ENCODE measurements at regions not wholly inside any gene's neighbourhood (a gene's known extent, or its start where the extent isn't known, plus 50 kb on each side); places are given as distances from the start of the nearest gene placed in this dataset.

GRCh38 chr1:5455651-5456050, 536.6 kb downstream of the NPHP4 start:
- ATAC-seq (no peak), DNase-seq (no peak)
- Mint-ChIP-seq H3K4me3 (no peak overlapping the region), H3K4me1 (ENCODE audit: low read depth) (no peaks in the 10 kb centered on the region), H3K9me3 (no peaks in the 10 kb centered on the region), H3K27me3 (ENCODE audit: low read depth) (peaks cover 4% of the 10 kb centered on the region), H3K36me3 (ENCODE audit: insufficient read depth) (no peaks in the 10 kb centered on the region)

GRCh38 chr1:5455056-5455455, 537.2 kb downstream of the NPHP4 start:
- ATAC-seq (no peak), DNase-seq (no peak)
- Mint-ChIP-seq H3K9me3 (no peaks in the 10 kb centered on the region), H3K4me3 (no peak overlapping the region), H3K27me3 (ENCODE audit: low read depth) (peaks cover 4% of the 10 kb centered on the region), H3K4me1 (ENCODE audit: low read depth) (no peaks in the 10 kb centered on the region), H3K36me3 (ENCODE audit: insufficient read depth) (no peaks in the 10 kb centered on the region)

- Mint-ChIP-seq H3K27me3 (ENCODE audit: low read depth) (peaks cover 4% of the 10 kb centered on the region), H3K4me3 (no peak overlapping the region), H3K9me3 (no peaks in the 10 kb centered on the region), H3K36me3 (ENCODE audit: insufficient read depth) (no peaks in the 10 kb centered on the region), H3K4me1 (ENCODE audit: low read depth) (no peaks in the 10 kb centered on the region)
- ATAC-seq (no peak), DNase-seq (no peak)
Measured at GRCh38 chr1:5453347-5453746, 538.9 kb downstream of the NPHP4 start.

- no peaks in the 10 kb centered on the region for H3K4me1 Mint-ChIP-seq (ENCODE audit: low read depth)
- peaks cover 4% of the 10 kb centered on the region for H3K27me3 Mint-ChIP-seq (ENCODE audit: low read depth)
- H3K4me3 Mint-ChIP-seq, result no peak overlapping the region
- no peaks in the 10 kb centered on the region for H3K9me3 Mint-ChIP-seq
- no peak for ATAC-seq
- H3K36me3 Mint-ChIP-seq (ENCODE audit: insufficient read depth), result no peaks in the 10 kb centered on the region
- DNase-seq, result no peak
Measured at GRCh38 chr1:5451671-5452070, 540.6 kb downstream of the NPHP4 start.

- DNase-seq, result peak; percentile 15
- Mint-ChIP-seq H3K4me1 (ENCODE audit: low read depth) (no peaks in the 10 kb centered on the region), H3K4me3 (no peak overlapping the region), H3K36me3 (ENCODE audit: insufficient read depth) (no peaks in the 10 kb centered on the region), H3K9me3 (no peaks in the 10 kb centered on the region), H3K27me3 (ENCODE audit: low read depth) (no peaks in the 10 kb centered on the region)
- no peak for ATAC-seq
Measured at GRCh38 chr1:5448486-5448885, 543.7 kb downstream of the NPHP4 start.

- Mint-ChIP-seq H3K4me3 (no peak overlapping the region), H3K36me3 (ENCODE audit: insufficient read depth) (no peaks in the 10 kb centered on the region), H3K4me1 (ENCODE audit: low read depth) (no peaks in the 10 kb centered on the region), H3K27me3 (ENCODE audit: low read depth) (no peaks in the 10 kb centered on the region), H3K9me3 (no peaks in the 10 kb centered on the region)
- no peak for DNase-seq
- ATAC-seq, result no peak
Measured at GRCh38 chr1:5447503-5447960, 544.7 kb downstream of the NPHP4 start.

- Mint-ChIP-seq H3K4me3 (no peak overlapping the region), H3K9me3 (peaks cover 3% of the 10 kb centered on the region), H3K36me3 (ENCODE audit: insufficient read depth) (no peaks in the 10 kb centered on the region), H3K4me1 (ENCODE audit: low read depth) (no peaks in the 10 kb centered on the region), H3K27me3 (ENCODE audit: low read depth) (no peaks in the 10 kb centered on the region)
- no peak for ATAC-seq
- no peak for DNase-seq
Measured at GRCh38 chr1:5444396-5444795, 547.8 kb downstream of the NPHP4 start.

GRCh38 chr1:5436808-5437207, 555.4 kb downstream of the NPHP4 start:
- H3K4me3 Mint-ChIP-seq, result no peak overlapping the region
- H3K9me3 Mint-ChIP-seq, result peaks cover 19% of the 10 kb centered on the region
- no peaks in the 10 kb centered on the region for H3K4me1 Mint-ChIP-seq (ENCODE audit: low read depth)
- peaks cover 4% of the 10 kb centered on the region for H3K36me3 Mint-ChIP-seq (ENCODE audit: insufficient read depth)
- H3K27me3 Mint-ChIP-seq (ENCODE audit: low read depth), result peaks cover 4% of the 10 kb centered on the region
- ATAC-seq, result no peak
- no peak for DNase-seq

- Mint-ChIP-seq H3K36me3 (ENCODE audit: insufficient read depth) (peaks cover 4% of the 10 kb centered on the region), H3K4me1 (ENCODE audit: low read depth) (no peaks in the 10 kb centered on the region), H3K9me3 (peaks cover 19% of the 10 kb centered on the region), H3K27me3 (ENCODE audit: low read depth) (peaks cover 4% of the 10 kb centered on the region), H3K4me3 (no peak overlapping the region)
- DNase-seq (no peak), ATAC-seq (no peak)
Measured at GRCh38 chr1:5435414-5435813, 556.8 kb downstream of the NPHP4 start.

GRCh38 chr1:5432436-5432835, 559.8 kb downstream of the NPHP4 start:
- ATAC-seq (no peak), DNase-seq (no peak)
- Mint-ChIP-seq H3K27me3 (ENCODE audit: low read depth) (peaks cover 7% of the 10 kb centered on the region), H3K4me3 (no peak overlapping the region), H3K4me1 (ENCODE audit: low read depth) (no peaks in the 10 kb centered on the region), H3K36me3 (ENCODE audit: insufficient read depth) (peaks cover 2% of the 10 kb centered on the region), H3K9me3 (peaks cover 3% of the 10 kb centered on the region)

- Mint-ChIP-seq H3K4me3 (no peak overlapping the region), H3K36me3 (ENCODE audit: insufficient read depth) (no peaks in the 10 kb centered on the region), H3K27me3 (ENCODE audit: low read depth) (peaks cover 10% of the 10 kb centered on the region), H3K4me1 (ENCODE audit: low read depth) (no peaks in the 10 kb centered on the region), H3K9me3 (no peaks in the 10 kb centered on the region)
- ATAC-seq (no peak), DNase-seq (no peak)
Measured at GRCh38 chr1:5430911-5431697, 561.1 kb downstream of the NPHP4 start.

- Mint-ChIP-seq H3K9me3 (no peaks in the 10 kb centered on the region), H3K36me3 (ENCODE audit: insufficient read depth) (no peaks in the 10 kb centered on the region), H3K4me1 (ENCODE audit: low read depth) (no peaks in the 10 kb centered on the region), H3K27me3 (ENCODE audit: low read depth) (peaks cover 14% of the 10 kb centered on the region), H3K4me3 (no peak overlapping the region)
- ATAC-seq, result no peak
- DNase-seq, result no peak
Measured at GRCh38 chr1:5430136-5430535, 562.1 kb downstream of the NPHP4 start.

GRCh38 chr1:5428351-5428750, 563.9 kb downstream of the NPHP4 start:
- Mint-ChIP-seq H3K36me3 (ENCODE audit: insufficient read depth) (no peaks in the 10 kb centered on the region), H3K4me3 (no peak overlapping the region), H3K4me1 (ENCODE audit: low read depth) (peaks cover 3% of the 10 kb centered on the region), H3K9me3 (no peaks in the 10 kb centered on the region), H3K27me3 (ENCODE audit: low read depth) (peaks cover 19% of the 10 kb centered on the region)
- DNase-seq, result no peak
- no peak for ATAC-seq

GRCh38 chr1:5427026-5427613, 565.1 kb downstream of the NPHP4 start:
- peaks cover 15% of the 10 kb centered on the region for H3K4me1 Mint-ChIP-seq (ENCODE audit: low read depth)
- no peak overlapping the region for H3K4me3 Mint-ChIP-seq
- H3K27me3 Mint-ChIP-seq (ENCODE audit: low read depth), result peaks cover 21% of the 10 kb centered on the region
- no peak for ATAC-seq
- H3K9me3 Mint-ChIP-seq, result no peaks in the 10 kb centered on the region
- H3K36me3 Mint-ChIP-seq (ENCODE audit: insufficient read depth), result no peaks in the 10 kb centered on the region
- DNase-seq, result no peak

Measured in activated T-cell treated with anti-CD3 and anti-CD28 coated beads, Interleukin-2, amount 50 U/mL, for 4 hours (primary cell).